Mucosa of rectum (tissue), 2 donors: ENCODE measurements at regions not wholly inside any gene's neighbourhood (a gene's known extent, or its start where the extent isn't known, plus 50 kb on each side); places are given as distances from the start of the nearest gene placed in this dataset.
"Not testable (repeated sequence)": the region's sequence is repeated elsewhere in the genome, so short reads cannot be mapped to it uniquely, and the experiment has no call there.

Experiments
- H3K27ac ChIP-seq, 2 donors: one replicate each; pipeline ENCODE4 v1.7.0; 2013; ENCODE audit warnings: inconsistent platforms in 2 of 2, low read depth in 2 of 2, low read length in 2 of 2
- H3K27me3 ChIP-seq, 2 donors: one replicate each; pipeline ENCODE4 v1.7.0; 2013; ENCODE audit warnings: low read length in 2 of 2; ENCODE audit not compliant: control insufficient read depth in 2 of 2, insufficient read depth in 2 of 2
- H3K36me3 ChIP-seq, 2 donors: one replicate each; pipeline ENCODE4 v1.7.0; 2013; ENCODE audit warnings: low read length in 2 of 2; ENCODE audit not compliant: control insufficient read depth in 2 of 2, insufficient read depth in 2 of 2
- H3K4me1 ChIP-seq, 2 donors: one replicate each; pipeline ENCODE4 v1.7.0; 2013; ENCODE audit warnings: low read length in 2 of 2, mild to moderate bottlenecking in 1 of 2; ENCODE audit not compliant: control insufficient read depth in 2 of 2, insufficient read depth in 2 of 2
- H3K4me3 ChIP-seq, 2 donors: one replicate each; pipeline ENCODE4 v1.7.0; 2013; ENCODE audit warnings: low read length in 2 of 2
- H3K9ac ChIP-seq, 2 donors: one replicate each; pipeline ENCODE4 v1.7.0; 2013; ENCODE audit warnings: low read length in 2 of 2, low read depth in 1 of 2, mild to moderate bottlenecking in 1 of 2
- H3K9me3 ChIP-seq, 2 donors: one replicate each; pipeline ENCODE4 v1.7.0; 2013; ENCODE audit warnings: low read length in 2 of 2; ENCODE audit not compliant: control insufficient read depth in 2 of 2
- donor health status: healthy.
- donor health status: Normal muscosa, but diverticular disease.

DNA sequence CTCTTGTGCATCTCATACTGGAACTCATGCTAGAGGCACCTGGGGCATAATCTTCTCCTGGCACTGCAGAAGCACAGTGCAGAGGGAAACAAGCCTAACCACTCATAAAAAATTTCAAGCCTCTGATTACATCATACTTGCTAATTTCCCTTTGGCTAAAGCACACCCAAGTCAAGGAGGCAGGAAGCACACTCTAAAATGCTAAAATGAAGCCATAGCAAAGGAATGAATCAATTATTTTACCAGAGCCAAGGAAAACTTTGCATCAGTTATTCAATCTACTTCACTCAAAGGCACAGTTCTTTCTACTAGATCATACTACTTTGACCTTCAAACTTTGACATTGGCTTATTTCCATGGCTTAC lies 79.6 kb upstream of the SPOPL start:
- Histone ChIP-seq H3K9me3 (peaks cover 0 to 3% of the 10 kb centered on the region in 2 donors), H3K27me3 (no peaks in the 10 kb centered on the region), H3K4me3 (no peak overlapping the region), H3K27ac (no peak overlapping the region), H3K9ac (no peak overlapping the region), H3K4me1 (no peaks in the 10 kb centered on the region), H3K36me3 (no peaks in the 10 kb centered on the region)

GRCh38 chr2:138423198-138423597 lies 78.4 kb upstream of the SPOPL start:
- no peak overlapping the region for H3K27ac ChIP-seq
- H3K36me3 ChIP-seq, result no peaks in the 10 kb centered on the region
- H3K9ac ChIP-seq, result no peak overlapping the region
- H3K4me1 ChIP-seq, result no peaks in the 10 kb centered on the region
- no peaks in the 10 kb centered on the region for H3K27me3 ChIP-seq
- no peak overlapping the region for H3K4me3 ChIP-seq
- peaks cover 0 to 3% of the 10 kb centered on the region in 2 donors for H3K9me3 ChIP-seq

- H3K9ac ChIP-seq, result no peak overlapping the region
- no peaks in the 10 kb centered on the region for H3K36me3 ChIP-seq
- no peak overlapping the region for H3K27ac ChIP-seq
- peaks cover 0 to 3% of the 10 kb centered on the region in 2 donors for H3K9me3 ChIP-seq
- no peaks in the 10 kb centered on the region for H3K4me1 ChIP-seq
- no peak overlapping the region for H3K4me3 ChIP-seq
- no peaks in the 10 kb centered on the region for H3K27me3 ChIP-seq
These were observed 77.8 kb upstream of the SPOPL start for GRCh38 chr2:138423745-138424144.

DNA sequence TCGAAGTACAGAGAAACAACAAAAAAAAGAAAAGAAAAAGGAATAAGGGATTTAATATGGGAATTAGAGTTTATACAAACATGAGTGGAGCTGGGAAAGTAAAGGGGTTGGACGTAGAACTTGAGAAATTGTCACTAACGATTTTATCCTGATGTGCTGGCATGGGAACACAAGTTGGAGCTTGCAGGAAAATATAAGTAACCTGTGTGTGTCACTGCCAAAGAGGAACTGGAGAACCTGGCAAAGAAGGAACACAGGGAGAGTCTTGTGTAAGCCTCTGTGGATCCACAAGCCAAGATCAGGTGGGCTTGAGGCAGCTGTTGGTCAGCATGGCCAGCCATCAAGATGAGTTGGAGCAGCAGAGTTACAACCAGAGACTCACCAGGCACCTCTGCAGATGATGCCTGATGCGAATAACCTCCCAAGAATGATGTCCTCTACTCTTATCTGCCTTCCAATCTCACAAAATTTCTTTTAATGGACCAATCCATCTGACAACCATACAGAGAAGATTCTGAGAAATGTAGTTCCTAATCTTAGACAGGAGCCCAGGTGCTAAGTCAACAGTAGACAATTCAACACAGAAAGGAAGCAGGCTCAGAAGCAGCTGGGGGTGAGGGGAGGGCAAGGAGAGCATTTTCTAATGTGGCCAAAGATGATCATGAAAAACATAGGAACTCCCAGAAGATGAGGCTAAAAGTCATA lies 77.0 kb upstream of the SPOPL start:
- H3K9ac ChIP-seq, result no peak overlapping the region
- peaks cover 0 to 3% of the 10 kb centered on the region in 2 donors for H3K9me3 ChIP-seq
- no peaks in the 10 kb centered on the region for H3K4me1 ChIP-seq
- no peak overlapping the region for H3K27ac ChIP-seq
- no peaks in the 10 kb centered on the region for H3K27me3 ChIP-seq
- no peaks in the 10 kb centered on the region for H3K36me3 ChIP-seq
- H3K4me3 ChIP-seq, result no peak overlapping the region

DNA sequence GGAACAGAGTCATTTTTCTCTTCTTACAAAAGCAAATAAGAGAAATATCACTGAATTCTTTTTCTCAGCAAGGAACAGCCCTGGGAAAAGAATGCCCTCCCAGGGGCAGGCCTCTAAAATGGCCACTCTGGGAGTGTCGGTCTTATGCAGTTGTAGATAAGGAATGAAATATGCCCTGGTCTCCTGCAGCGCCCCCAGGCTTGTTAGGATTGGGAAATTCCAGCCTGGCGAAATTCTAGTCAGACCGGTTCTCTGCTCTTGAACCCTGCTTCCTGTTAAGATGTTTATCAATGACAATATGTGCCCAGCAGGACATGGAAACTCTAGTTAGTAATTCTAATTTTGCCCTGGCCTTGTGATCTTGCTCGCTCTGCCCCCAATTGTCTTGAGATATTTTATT lies 75.5 kb upstream of the SPOPL start:
- not testable (repeated sequence) for H3K36me3 ChIP-seq, H3K4me1 ChIP-seq, H3K4me3 ChIP-seq, H3K27me3 ChIP-seq, H3K9me3 ChIP-seq, H3K27ac ChIP-seq, H3K9ac ChIP-seq

- no peaks in the 10 kb centered on the region for H3K4me1 ChIP-seq
- H3K4me3 ChIP-seq, result no peak overlapping the region
- H3K27me3 ChIP-seq, result no peaks in the 10 kb centered on the region
- H3K36me3 ChIP-seq, result no peaks in the 10 kb centered on the region
- no peak overlapping the region for H3K27ac ChIP-seq
- H3K9me3 ChIP-seq, result peaks cover 0 to 3% of the 10 kb centered on the region in 2 donors
- H3K9ac ChIP-seq, result no peak overlapping the region
These were observed 72.7 kb upstream of the SPOPL start for GRCh38 chr2:138428710-138429440.

- H3K27me3 ChIP-seq, result no peaks in the 10 kb centered on the region
- no peak overlapping the region for H3K9ac ChIP-seq
- H3K27ac ChIP-seq, result no peak overlapping the region
- H3K4me1 ChIP-seq, result no peaks in the 10 kb centered on the region
- H3K4me3 ChIP-seq, result no peak overlapping the region
- no peaks in the 10 kb centered on the region for H3K36me3 ChIP-seq
- peaks cover 0 to 3% of the 10 kb centered on the region in 2 donors for H3K9me3 ChIP-seq
These were observed 71.4 kb upstream of the SPOPL start for GRCh38 chr2:138430181-138430580.

DNA sequence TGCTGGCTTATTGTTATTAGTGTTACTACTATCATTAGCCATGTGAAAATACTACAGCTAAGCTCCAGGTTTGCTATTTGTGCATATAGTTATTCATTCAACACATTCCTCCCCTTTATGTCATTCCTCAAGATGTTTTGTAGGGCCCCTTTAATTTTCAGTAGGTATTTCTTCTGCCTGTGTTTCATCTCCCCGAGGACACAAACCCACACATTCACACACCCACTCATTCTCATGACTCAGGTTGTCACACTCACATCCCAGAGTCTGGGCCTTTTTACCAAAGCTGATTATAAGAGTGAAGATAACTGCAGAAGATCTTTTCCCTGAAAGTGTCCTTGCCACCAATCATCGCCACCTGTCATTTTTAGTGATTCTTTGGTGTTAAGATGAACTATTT lies 68.6 kb upstream of the SPOPL start:
- no peak overlapping the region for H3K27ac ChIP-seq
- no peak overlapping the region for H3K9ac ChIP-seq
- no peaks in the 10 kb centered on the region for H3K36me3 ChIP-seq
- no peak overlapping the region for H3K4me3 ChIP-seq
- no peaks in the 10 kb centered on the region for H3K27me3 ChIP-seq
- H3K4me1 ChIP-seq, result no peaks in the 10 kb centered on the region
- H3K9me3 ChIP-seq, result no peaks in the 10 kb centered on the region

GRCh38 chr2:138433995-138434951 lies 67.3 kb upstream of the SPOPL start:
- H3K9ac ChIP-seq, result no peak overlapping the region
- no peaks in the 10 kb centered on the region for H3K4me1 ChIP-seq
- H3K9me3 ChIP-seq, result no peaks in the 10 kb centered on the region
- no peaks in the 10 kb centered on the region for H3K27me3 ChIP-seq
- H3K4me3 ChIP-seq, result no peak overlapping the region
- no peaks in the 10 kb centered on the region for H3K36me3 ChIP-seq
- no peak overlapping the region for H3K27ac ChIP-seq

DNA sequence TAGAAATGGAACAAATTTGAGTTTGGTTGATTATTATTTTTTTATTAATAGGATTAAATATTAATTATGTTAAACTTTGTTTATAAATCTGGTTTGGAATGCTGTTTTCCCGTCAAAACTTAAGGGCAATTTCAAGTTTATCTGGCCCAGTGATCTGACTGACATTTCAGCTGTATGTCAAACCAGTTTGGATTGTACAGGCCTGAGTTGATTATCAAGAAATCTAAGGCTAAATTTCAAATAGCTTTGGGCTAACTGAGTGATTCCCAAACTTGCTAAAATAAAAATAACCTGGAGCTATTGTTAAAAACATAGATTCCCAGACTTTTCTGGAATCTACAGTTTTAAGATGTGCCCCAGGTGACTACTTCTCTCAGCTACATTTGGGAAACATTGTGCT lies 65.9 kb upstream of the SPOPL start:
- Histone ChIP-seq H3K27ac (no peak overlapping the region), H3K9me3 (no peaks in the 10 kb centered on the region), H3K36me3 (no peaks in the 10 kb centered on the region), H3K4me3 (no peak overlapping the region), H3K27me3 (no peaks in the 10 kb centered on the region), H3K4me1 (no peaks in the 10 kb centered on the region), H3K9ac (no peak overlapping the region)
